RPMI8226 (cell line): ENCODE measurements at regions not wholly inside any gene's neighbourhood (a gene's known extent, or its start where the extent isn't known, plus 50 kb on each side); places are given as distances from the start of the nearest gene placed in this dataset.
"Not testable (repeated sequence)": the region's sequence is repeated elsewhere in the genome, so short reads cannot be mapped to it uniquely, and the experiment has no call there.

Experiments used
- DNase-seq: peaks from one replicate; pipeline ENCODE4 v3.0.0-alpha.2; 2015

DNA sequence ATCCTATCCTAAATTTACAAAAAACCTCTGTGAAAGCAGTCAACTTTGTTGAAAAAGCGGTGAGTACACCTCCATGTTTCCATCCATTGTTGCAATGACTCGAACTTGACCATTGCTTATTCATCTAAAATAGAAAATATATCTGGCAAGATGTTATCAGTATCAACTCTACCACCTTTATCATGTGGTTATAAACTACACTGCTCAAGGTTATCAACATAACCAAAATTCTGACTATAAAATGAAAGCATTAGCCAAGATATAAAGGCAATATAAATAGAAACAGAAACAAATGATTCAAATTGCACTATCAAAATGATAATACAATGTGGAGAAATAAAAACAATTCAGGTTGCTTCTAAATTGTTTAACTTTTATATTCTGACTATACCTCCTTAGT is 150.0 kb downstream of the AVL9 start:
- not testable (repeated sequence) for DNase-seq

- no peak for DNase-seq
These were observed 147.9 kb downstream of the AVL9 start for GRCh38 chr7:32643194-32643593.

- no peak for DNase-seq
These were observed 143.8 kb downstream of the AVL9 start for GRCh38 chr7:32639122-32639521.

DNA sequence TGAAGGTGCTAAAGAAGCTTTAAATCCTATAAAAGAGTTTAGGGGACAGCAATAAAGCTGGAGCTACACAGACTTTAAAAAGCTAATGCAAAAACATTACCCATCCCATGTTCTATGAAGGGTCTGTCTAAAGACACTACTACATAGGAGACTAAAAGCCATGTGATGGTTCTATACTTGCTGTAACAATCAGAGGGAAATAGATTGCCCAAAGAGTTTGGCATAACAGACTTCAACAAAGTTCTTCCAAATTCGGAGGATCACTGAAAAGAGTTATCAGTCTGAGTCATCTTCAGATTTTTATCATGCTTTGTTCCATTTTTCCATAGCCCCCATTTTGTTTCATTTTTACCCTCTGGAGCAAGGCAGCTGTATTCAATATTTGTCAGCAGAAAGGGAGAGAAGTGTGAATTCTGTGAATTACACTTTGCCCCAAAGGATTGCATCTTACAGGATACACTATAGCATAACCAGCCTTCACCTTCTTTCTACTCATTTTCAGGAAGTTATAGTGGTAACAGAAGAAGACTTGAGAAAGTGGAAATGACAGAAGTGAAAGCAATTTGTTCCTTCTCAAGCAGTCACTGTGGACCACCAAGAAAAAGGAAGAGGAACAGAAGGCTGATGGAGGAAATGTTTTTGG is 143.3 kb downstream of the AVL9 start:
- not testable (repeated sequence) for DNase-seq
